Kidney (tissue), 13 donors: ENCODE measurements at regions not wholly inside any gene's neighbourhood (a gene's known extent, or its start where the extent isn't known, plus 50 kb on each side); places are given as distances from the start of the nearest gene placed in this dataset.
"Not testable (repeated sequence)": the region's sequence is repeated elsewhere in the genome, so short reads cannot be mapped to it uniquely, and the experiment has no call there.

Source experiments
- DNase-seq, 5 donors: peaks; one replicate each; pipeline ENCODE4 v3.0.0-alpha.2; 2013 to 2020
- FAIRE-seq: peaks from 2 replicates; lab custom pipeline; 2012; peaks lifted over from hg19 to GRCh38; lab: Jason Lieb, UNC
- H3K27ac ChIP-seq, 2 donors: one replicate each; pipeline ENCODE4 v1.7.0; 2013; ENCODE audit warnings: low read depth in 2 of 2, low read length in 2 of 2, inconsistent platforms in 1 of 2
- H3K27me3 ChIP-seq: one replicate; pipeline ENCODE4 v1.7.1; 2013; ENCODE audit warnings: low read length, inconsistent platforms; ENCODE audit not compliant: control insufficient read depth, insufficient read depth
- H3K36me3 ChIP-seq, 3 donors: one replicate each; pipeline versions ENCODE4 v1.7.0 to v1.7.1; 2013; ENCODE audit warnings: low read length in 3 of 3, control low read depth in 1 of 3, inconsistent platforms in 1 of 3; ENCODE audit not compliant: insufficient read depth in 3 of 3, control insufficient read depth in 2 of 3
- H3K4me1 ChIP-seq, 3 donors: one replicate each; pipeline versions ENCODE4 v1.7.0 to v1.7.1; 2013; ENCODE audit warnings: low read length in 3 of 3, inconsistent platforms in 1 of 3, low read depth in 1 of 3; ENCODE audit not compliant: control insufficient read depth in 2 of 3, insufficient read depth in 2 of 3
- H3K4me3 ChIP-seq, 3 donors: one replicate each; pipeline versions ENCODE4 v1.7.0 to v1.8.1; 2013; ENCODE audit warnings: low read length in 3 of 3, control low read depth in 1 of 3, inconsistent platforms in 1 of 3
- H3K9ac ChIP-seq, 3 donors: one replicate each; pipeline versions ENCODE4 v1.7.0 to v1.7.1; 2013; ENCODE audit warnings: low read length in 3 of 3, control low read depth in 1 of 3, inconsistent platforms in 1 of 3
- H3K9me3 ChIP-seq, 3 donors: one replicate each; pipeline versions ENCODE4 v1.7.0 to v1.7.1; 2013; ENCODE audit warnings: low read length in 3 of 3, control low read depth in 1 of 3, inconsistent platforms in 1 of 3; ENCODE audit not compliant: control insufficient read depth in 2 of 3, insufficient read depth in 1 of 3
- CTCF ChIP-seq: IDR thresholded peaks from 3 replicates; pipeline ENCODE4 v1.5.1; 2012; ENCODE audit warnings: mild to moderate bottlenecking, moderate library complexity, borderline replicate concordance; ENCODE audit not compliant: insufficient read depth; ENCODE audit errors: extremely low read depth
- intact Hi-C: fragments of 100-400 bp; cut with DNase I; formaldehyde crosslinking; loops from one replicate; pipeline ENCODE4 v1.11.1; 2022
- donor health status: control.
- donor health status: control.
- donor health status: control.
- donor health status: control.
- donor health status: control.
- donor health status: DM: yes; HTN: yes; CAD: no.
- donor health status: Normal renal cell carcinoma (clear cell type).

- no peak for FAIRE-seq
- intact Hi-C loops: no loop called here
Measured at GRCh38 chr14:86066651-86067050, 536.7 kb downstream of the FLRT2 start.

GRCh38 chr14:86065407-86065806, 535.5 kb downstream of the FLRT2 start:
- Histone ChIP-seq H3K27ac (no peak overlapping the region), H3K9me3 (peaks cover 0 to 3% (median 0%) of the 10 kb centered on the region in 3 donors), H3K4me1 (no peaks in the 10 kb centered on the region), H3K36me3 (no peaks in the 10 kb centered on the region), H3K27me3 (no peaks in the 10 kb centered on the region), H3K4me3 (no peak overlapping the region), H3K9ac (no peak overlapping the region)
- TF ChIP-seq CTCF: no peak
- FAIRE-seq: no peak
- intact Hi-C loops: no loop called here
- DNase-seq: no peak

More at GRCh38 chr14:86066651-86067050, 536.7 kb downstream of the FLRT2 start:
- no peaks in the 10 kb centered on the region for H3K36me3 ChIP-seq
- DNase-seq: peak in 2 of 5 donors; percentile 40 to 83
- H3K27me3 ChIP-seq: no peaks in the 10 kb centered on the region
- H3K4me1 ChIP-seq: no peaks in the 10 kb centered on the region
- no peak overlapping the region for H3K9ac ChIP-seq
- H3K9me3 ChIP-seq: peaks cover 0 to 3% (median 0%) of the 10 kb centered on the region in 3 donors
- H3K4me3 ChIP-seq: no peak overlapping the region
- H3K27ac ChIP-seq: no peak overlapping the region
- TF ChIP-seq CTCF: no peak

GRCh38 chr14:86064595-86064994, 534.7 kb downstream of the FLRT2 start:
- H3K9ac ChIP-seq, H3K4me3 ChIP-seq, H3K27me3 ChIP-seq, H3K4me1 ChIP-seq, H3K36me3 ChIP-seq, H3K27ac ChIP-seq, intact Hi-C loops, DNase-seq, FAIRE-seq, H3K9me3 ChIP-seq: not testable (repeated sequence)

GRCh38 chr14:86057018-86057667, 527.2 kb downstream of the FLRT2 start:
- peak; percentile 61 for TF ChIP-seq CTCF
- Histone ChIP-seq H3K36me3 (no peaks in the 10 kb centered on the region), H3K9ac (no peak overlapping the region), H3K4me1 (no peaks in the 10 kb centered on the region), H3K27me3 (no peaks in the 10 kb centered on the region), H3K27ac (no peak overlapping the region), H3K4me3 (no peak overlapping the region), H3K9me3 (no peaks in the 10 kb centered on the region)
- DNase-seq (peak in 4 of 5 donors; percentile 29 to 67 (median 38)), FAIRE-seq (peak; percentile 6)
- intact Hi-C loops: no loop called here
